ENCODE measurements at regions not wholly inside any gene's neighbourhood (a gene's known extent, or its start where the extent isn't known, plus 50 kb on each side); places are given as distances from the start of the nearest gene placed in this dataset.

DNA sequence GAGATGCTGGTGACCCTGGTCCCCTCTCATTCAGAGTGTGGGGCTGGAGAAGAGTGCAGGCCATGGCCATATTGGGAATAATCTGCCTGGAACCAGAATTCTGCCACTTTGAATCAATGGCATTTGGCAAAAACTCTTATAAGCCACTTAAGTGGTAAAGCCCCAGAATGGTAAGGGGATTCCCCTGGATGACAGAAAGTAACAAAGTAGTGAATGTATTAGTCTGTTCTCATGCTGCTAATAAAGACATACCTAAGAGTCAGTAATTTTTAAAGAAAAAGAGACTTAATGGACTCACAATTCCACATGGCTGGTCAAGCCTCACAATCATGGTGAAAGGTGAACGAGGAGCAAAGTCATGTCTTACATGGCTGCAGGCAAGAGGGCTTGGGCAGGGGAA is 248.6 kb downstream of the SH2D4B start:
- TF ChIP-seq POLR2AphosphoS5 (IDR thresholded peaks at IDR 0.05) (no peak), POLR2A (IDR thresholded peaks at IDR 0.05) (no peak)
- TF ChIP-seq, protein P1, sequence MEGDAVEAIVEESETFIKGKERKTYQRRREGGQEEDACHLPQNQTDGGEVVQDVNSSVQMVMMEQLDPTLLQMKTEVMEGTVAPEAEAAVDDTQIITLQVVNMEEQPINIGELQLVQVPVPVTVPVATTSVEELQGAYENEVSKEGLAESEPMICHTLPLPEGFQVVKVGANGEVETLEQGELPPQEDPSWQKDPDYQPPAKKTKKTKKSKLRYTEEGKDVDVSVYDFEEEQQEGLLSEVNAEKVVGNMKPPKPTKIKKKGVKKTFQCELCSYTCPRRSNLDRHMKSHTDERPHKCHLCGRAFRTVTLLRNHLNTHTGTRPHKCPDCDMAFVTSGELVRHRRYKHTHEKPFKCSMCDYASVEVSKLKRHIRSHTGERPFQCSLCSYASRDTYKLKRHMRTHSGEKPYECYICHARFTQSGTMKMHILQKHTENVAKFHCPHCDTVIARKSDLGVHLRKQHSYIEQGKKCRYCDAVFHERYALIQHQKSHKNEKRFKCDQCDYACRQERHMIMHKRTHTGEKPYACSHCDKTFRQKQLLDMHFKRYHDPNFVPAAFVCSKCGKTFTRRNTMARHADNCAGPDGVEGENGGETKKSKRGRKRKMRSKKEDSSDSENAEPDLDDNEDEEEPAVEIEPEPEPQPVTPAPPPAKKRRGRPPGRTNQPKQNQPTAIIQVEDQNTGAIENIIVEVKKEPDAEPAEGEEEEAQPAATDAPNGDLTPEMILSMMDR (IDR thresholded peaks at IDR 0.05) = no peak
